ENCODE measurements at regions not wholly inside any gene's neighbourhood (a gene's known extent, or its start where the extent isn't known, plus 50 kb on each side); places are given as distances from the start of the nearest gene placed in this dataset.

DNA sequence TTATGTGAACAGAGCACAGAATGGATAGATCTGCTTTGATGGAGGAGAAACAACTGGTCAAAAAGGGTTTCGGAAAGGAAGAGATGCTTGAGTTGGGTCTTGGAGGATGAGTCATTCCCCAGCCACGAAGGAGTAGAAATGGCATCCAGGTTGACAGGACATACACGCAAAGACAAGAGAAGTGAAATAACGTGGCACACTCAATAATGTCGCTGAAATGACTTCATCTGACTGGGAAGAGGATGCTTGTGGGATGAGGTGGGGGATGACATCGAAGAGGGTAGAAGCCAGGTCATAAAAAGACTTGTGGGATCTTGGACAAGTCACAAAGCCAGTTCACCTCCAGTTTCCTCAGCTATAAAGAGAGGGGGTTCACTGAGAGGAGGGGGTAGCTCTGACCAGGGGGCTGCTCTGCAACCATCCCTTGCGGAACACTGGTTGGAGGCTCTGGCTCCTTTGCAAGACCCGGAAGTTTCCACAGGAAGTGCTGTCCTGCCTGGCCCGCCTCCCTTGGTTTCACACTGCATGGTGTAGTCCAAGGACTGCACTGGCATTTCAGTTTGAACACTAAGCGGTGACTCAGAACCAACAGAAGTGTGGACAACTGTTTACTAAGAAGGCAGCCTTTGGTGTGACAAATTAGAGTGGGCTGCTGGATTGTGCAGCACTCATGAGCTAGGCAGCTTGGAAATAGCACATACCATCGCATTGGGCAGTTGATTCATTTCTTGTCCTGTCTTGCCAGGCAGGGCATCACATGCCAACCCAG is 189.9 kb upstream of the ADO start:
- DNase-seq (no peak), ATAC-seq (peak; percentile 25)
- Histone ChIP-seq H3K27ac (no peak overlapping the region), H3K9me3 (no peaks in the 10 kb centered on the region), H3K36me3 (no peaks in the 10 kb centered on the region), H3K4me1 (peaks cover 9% of the 10 kb centered on the region), H3K4me3 (no peak overlapping the region), H3K27me3 (no peaks in the 10 kb centered on the region)
- TF ChIP-seq, protein P1, sequence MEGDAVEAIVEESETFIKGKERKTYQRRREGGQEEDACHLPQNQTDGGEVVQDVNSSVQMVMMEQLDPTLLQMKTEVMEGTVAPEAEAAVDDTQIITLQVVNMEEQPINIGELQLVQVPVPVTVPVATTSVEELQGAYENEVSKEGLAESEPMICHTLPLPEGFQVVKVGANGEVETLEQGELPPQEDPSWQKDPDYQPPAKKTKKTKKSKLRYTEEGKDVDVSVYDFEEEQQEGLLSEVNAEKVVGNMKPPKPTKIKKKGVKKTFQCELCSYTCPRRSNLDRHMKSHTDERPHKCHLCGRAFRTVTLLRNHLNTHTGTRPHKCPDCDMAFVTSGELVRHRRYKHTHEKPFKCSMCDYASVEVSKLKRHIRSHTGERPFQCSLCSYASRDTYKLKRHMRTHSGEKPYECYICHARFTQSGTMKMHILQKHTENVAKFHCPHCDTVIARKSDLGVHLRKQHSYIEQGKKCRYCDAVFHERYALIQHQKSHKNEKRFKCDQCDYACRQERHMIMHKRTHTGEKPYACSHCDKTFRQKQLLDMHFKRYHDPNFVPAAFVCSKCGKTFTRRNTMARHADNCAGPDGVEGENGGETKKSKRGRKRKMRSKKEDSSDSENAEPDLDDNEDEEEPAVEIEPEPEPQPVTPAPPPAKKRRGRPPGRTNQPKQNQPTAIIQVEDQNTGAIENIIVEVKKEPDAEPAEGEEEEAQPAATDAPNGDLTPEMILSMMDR (IDR thresholded peaks at IDR 0.05): no peak
- intact Hi-C loops (cut with DNase I): no loop called here

DNA sequence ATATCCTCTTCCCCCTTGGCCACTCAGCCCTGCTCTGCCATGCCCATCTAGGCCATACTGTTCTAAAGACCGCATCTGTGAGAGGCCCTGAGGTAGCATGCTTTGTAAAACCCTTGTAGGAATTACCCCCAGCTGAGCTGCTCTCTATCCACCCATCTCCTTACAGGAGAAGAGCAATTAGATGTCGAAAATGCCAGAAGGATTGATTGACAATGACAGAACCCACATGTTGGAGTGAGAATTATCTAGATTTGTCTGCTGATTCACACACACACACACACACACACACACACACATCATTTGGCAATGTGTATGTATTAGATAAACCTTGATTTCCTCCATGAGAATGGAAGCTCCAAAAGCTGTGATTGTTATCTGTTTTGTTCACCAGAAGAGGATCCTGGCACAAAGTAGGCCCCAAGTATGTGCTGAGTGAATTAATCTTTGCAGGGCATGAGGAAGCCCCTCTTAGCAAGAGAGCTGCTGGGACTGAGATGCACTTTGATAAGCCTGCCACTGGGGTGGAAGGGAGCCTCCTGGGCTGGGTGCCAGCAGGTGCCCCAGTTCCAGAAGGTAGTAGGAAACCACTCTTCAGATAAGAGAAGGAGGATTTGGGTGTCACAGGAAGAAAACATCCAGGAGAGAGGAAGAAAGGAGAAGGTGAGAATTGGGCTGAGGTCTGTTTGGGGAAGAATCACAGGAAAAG is 187.5 kb upstream of the ADO start:
- Histone ChIP-seq H3K4me1 (peaks cover 11% of the 10 kb centered on the region), H3K27ac (peak overlapping the region; percentile 48), H3K36me3 (no peaks in the 10 kb centered on the region), H3K27me3 (no peaks in the 10 kb centered on the region), H3K9me3 (no peaks in the 10 kb centered on the region), H3K4me3 (no peak overlapping the region)
- ATAC-seq (no peak), DNase-seq (no peak)
- intact Hi-C loops (cut with DNase I): no loop called here
- TF ChIP-seq, protein P1 (IDR thresholded peaks at IDR 0.05): no peak

DNA sequence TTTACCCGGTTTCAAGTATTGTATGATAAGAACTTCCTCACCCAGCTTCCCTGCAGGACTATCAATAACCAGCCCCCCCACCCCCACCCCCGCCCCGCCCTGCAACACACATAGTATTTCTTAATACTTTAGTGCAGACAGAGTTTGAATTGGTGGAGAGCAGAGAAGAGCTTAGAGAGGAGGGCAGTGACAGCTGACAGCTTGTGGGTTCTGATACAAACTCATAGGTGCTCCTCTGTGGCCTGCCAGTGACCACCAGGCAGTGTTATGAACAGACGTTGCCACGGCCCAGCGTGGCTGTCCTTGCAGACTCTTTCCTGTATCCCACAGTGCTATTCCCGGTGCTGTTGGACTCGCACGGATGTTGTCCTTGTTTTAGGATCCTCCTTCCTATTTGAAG is 186.9 kb upstream of the ADO start:
- no peaks in the 10 kb centered on the region for H3K27me3 ChIP-seq
- no peak overlapping the region for H3K4me3 ChIP-seq
- peak; percentile 36 for ATAC-seq
- H3K36me3 ChIP-seq: no peaks in the 10 kb centered on the region
- no peak for DNase-seq
- TF ChIP-seq, protein P1 (IDR thresholded peaks at IDR 0.05): no peak
- H3K27ac ChIP-seq: peak overlapping the region; percentile 48
- intact Hi-C loops (cut with DNase I): no loop called here
- H3K9me3 ChIP-seq: no peaks in the 10 kb centered on the region
- H3K4me1 ChIP-seq: peaks cover 11% of the 10 kb centered on the region

DNA sequence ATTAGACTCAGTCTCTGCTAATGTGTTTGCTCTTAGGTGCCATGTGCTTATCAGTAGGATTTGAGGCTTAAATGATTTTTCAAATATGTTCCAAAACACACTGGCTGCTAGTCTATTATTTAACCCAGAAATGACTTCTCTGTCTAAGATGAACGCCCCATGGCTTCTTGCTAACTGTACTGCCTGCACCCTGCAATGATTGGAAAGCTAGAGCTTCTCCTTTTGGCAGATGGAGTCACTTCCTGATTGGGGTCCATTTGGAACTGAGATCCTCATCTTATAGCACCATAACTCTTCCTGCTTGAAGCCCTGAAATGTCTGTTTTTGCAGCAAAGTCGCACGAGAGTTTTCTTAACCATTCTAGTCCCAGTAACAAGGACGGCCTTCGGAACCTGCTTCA is 186.5 kb upstream of the ADO start:
- Histone ChIP-seq H3K4me3 (no peak overlapping the region), H3K27ac (peak overlapping the region; percentile 18), H3K36me3 (no peaks in the 10 kb centered on the region), H3K27me3 (no peaks in the 10 kb centered on the region), H3K4me1 (peaks cover 11% of the 10 kb centered on the region), H3K9me3 (no peaks in the 10 kb centered on the region)
- DNase-seq (no peak), ATAC-seq (peak; percentile 50)
- TF ChIP-seq, protein P1 (IDR thresholded peaks at IDR 0.05): no peak
- intact Hi-C loops (cut with DNase I): no loop called here

DNA sequence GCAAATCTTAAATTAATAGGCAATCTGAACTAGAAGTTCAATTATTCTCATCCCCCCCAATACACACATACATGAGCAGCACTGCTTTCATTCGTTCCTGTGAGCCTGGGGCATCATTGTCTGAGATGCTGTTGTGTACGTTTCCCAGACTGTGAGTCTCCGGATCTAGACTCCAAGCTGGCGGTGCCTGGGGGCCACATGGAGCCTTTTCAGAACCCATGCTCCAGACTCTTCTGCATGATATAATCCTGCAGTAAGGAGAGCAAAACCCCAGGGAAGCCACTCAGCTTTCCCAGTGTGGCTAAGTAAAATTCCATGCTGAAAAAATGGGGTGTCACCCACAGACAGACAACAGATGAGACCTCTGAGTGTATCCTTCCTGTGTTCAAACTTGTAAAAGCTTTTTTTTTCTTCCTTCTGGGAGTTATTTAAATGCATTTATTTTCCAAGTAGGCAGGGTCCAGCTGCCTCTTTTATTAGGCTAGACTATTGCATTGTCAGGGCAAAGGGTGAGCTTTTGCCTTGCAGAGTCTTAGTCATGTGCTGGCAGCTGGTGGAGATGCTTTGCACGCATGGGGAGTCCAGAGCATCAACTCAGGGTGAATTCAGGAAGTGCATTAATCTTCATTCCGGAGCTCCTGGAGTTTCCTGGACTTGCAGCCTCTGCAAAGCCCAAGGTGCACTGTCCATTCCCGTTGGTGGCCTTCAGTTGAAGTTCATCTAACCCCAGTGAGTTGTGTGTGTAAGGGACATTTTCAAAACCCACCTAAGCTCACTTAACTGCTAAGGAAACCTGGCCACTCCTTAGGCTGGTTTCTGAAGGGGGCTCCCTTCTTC is 185.7 kb upstream of the ADO start:
- Histone ChIP-seq H3K9me3 (no peaks in the 10 kb centered on the region), H3K36me3 (no peaks in the 10 kb centered on the region), H3K27ac (peak overlapping the region; percentile 40), H3K27me3 (no peaks in the 10 kb centered on the region), H3K4me1 (peaks cover 11% of the 10 kb centered on the region), H3K4me3 (no peak overlapping the region)
- no peak for DNase-seq
- peak; percentile 70 for ATAC-seq
- intact Hi-C loops (cut with DNase I): no loop called here
- TF ChIP-seq, protein P1 (IDR thresholded peaks at IDR 0.05): no peak
